ENCODE measurements at regions not wholly inside any gene's neighbourhood (a gene's known extent, or its start where the extent isn't known, plus 50 kb on each side); places are given as distances from the start of the nearest gene placed in this dataset.
"Not testable (repeated sequence)": the region's sequence is repeated elsewhere in the genome, so short reads cannot be mapped to it uniquely, and the experiment has no call there.

DNA sequence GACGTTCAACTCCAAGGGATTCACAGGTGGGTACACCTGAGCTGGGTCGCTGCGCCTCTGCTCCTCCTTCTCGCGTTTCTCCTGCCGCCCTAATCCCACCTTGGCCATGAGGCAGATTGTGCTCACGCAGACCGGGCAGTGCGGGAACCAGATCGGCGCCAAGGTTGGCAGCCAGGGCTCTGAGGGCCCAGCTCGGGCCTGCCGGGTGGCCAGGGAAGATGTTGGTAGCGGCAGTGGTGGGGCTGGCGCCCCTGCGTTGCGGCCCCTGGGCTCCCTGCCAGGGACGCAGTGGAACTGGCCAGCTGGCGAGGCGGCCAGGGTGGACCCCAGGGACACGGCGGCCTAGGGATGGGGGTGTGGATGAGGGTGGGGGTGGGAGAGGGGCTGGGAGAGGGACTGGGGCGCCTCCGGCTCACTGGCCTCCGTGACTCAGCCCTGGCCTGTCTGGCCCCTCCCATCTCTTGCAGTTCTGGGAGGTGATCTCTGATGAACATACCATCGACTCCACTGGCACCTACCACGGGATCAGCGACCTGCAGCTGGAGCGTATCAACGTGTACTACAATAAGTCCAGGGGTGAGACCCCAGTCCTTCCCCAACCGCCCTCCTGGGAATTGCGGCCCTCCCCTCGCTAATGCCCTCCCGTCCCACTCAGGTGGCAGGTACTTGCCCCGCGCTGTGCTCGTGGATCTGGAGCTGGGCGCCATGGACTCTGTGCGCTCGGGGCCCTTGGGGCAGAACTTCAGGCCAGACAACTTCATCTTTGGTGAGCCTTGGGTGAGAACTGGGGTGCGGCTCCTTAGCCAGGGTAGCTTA lies 114.9 kb upstream of the ALG10B start:
- DNase-seq (ENCODE audit: extremely low read depth, insufficient read length), result no peak
- no peak overlapping the region for H3K4me3 ChIP-seq (replicated peaks; ENCODE audit: low read depth, low read length)
- TF ChIP-seq, protein P1, sequence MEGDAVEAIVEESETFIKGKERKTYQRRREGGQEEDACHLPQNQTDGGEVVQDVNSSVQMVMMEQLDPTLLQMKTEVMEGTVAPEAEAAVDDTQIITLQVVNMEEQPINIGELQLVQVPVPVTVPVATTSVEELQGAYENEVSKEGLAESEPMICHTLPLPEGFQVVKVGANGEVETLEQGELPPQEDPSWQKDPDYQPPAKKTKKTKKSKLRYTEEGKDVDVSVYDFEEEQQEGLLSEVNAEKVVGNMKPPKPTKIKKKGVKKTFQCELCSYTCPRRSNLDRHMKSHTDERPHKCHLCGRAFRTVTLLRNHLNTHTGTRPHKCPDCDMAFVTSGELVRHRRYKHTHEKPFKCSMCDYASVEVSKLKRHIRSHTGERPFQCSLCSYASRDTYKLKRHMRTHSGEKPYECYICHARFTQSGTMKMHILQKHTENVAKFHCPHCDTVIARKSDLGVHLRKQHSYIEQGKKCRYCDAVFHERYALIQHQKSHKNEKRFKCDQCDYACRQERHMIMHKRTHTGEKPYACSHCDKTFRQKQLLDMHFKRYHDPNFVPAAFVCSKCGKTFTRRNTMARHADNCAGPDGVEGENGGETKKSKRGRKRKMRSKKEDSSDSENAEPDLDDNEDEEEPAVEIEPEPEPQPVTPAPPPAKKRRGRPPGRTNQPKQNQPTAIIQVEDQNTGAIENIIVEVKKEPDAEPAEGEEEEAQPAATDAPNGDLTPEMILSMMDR (IDR thresholded peaks at IDR 0.05; ENCODE audit: insufficient read depth, low read length, poor library complexity, severe bottlenecking), result no peak
- no peaks in the 10 kb centered on the region for H3K27me3 ChIP-seq (replicated peaks; ENCODE audit: control insufficient read depth, insufficient read depth, low read length)
- no peaks in the 10 kb centered on the region for H3K36me3 ChIP-seq (ENCODE audit: control insufficient read depth, insufficient read depth, low read length)

DNA sequence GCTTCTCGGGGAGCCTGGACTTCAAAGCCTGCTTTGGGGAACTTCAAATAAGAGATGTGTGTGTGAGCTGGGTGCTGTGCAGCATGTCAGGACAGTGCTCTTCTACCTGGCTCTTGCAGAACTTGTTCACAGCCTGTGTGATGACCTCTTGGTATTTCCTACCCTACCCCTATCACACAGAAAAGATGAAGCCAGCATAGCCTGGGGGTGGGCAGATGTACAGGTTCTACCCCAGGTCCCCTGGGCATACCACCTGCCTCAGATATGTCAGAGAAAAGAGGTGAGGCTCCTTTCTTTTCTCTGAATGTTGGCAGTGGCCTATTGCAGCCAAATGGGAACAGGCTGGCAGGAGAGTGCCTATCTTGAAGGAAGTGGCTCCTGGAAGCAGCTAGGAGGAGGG lies 111.7 kb upstream of the ALG10B start:
- Histone ChIP-seq H3K4me3 (replicated peaks; ENCODE audit: low read depth, low read length) (no peak overlapping the region), H3K36me3 (ENCODE audit: control insufficient read depth, insufficient read depth, low read length) (no peaks in the 10 kb centered on the region), H3K27me3 (replicated peaks; ENCODE audit: control insufficient read depth, insufficient read depth, low read length) (no peaks in the 10 kb centered on the region)
- TF ChIP-seq, protein P1 (IDR thresholded peaks at IDR 0.05; ENCODE audit: insufficient read depth, low read length, poor library complexity, severe bottlenecking), result no peak
- DNase-seq (ENCODE audit: extremely low read depth, insufficient read length), result no peak

DNA sequence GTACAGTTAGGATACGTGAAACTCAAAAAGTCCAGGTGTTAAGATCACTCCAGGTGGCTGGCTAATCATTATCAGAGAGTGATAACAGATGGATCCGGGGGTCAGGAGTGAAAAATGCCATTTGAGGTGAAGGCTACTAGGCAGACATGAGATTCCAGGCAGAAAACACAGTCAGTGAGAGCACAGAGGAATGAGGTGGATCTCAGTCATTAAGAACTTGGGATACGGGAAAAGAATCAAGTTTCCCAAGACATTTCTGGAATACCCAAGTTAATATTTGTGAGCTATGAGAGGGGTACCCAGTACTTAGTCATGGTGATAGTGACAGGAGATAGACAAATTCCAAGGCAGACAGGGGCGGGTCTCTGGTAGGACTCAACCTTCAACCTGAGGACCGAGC lies 94.6 kb upstream of the ALG10B start:
- TF ChIP-seq, protein P1 (IDR thresholded peaks at IDR 0.05; ENCODE audit: insufficient read depth, low read length, poor library complexity, severe bottlenecking), result no peak
- H3K36me3 ChIP-seq (ENCODE audit: control insufficient read depth, insufficient read depth, low read length), result no peaks in the 10 kb centered on the region
- no peak for DNase-seq (ENCODE audit: extremely low read depth, insufficient read length)
- H3K4me3 ChIP-seq (replicated peaks; ENCODE audit: low read depth, low read length), result no peak overlapping the region
- no peaks in the 10 kb centered on the region for H3K27me3 ChIP-seq (replicated peaks; ENCODE audit: control insufficient read depth, insufficient read depth, low read length)

DNA sequence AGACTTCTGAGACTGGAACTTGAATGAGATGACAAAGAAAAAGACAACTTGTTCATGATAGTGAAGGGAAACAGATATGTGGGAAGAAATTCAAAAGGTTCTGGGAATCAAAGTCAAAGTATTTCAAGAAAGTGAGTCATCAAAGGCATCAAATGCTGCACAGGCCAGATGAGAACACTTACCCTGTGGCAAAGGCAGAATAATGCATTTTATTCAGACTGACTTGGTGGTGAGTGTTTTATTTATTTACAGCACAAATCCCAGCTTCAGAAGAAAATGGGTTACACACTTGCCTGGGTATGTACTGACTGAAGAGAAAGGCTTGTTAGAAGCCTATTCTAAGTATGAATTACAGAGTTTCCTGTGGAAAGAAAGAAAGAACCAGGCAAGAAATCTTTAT lies 78.2 kb upstream of the ALG10B start:
- H3K27me3 ChIP-seq (replicated peaks; ENCODE audit: control insufficient read depth, insufficient read depth, low read length); DNase-seq (ENCODE audit: extremely low read depth, insufficient read length); H3K4me3 ChIP-seq (replicated peaks; ENCODE audit: low read depth, low read length); H3K36me3 ChIP-seq (ENCODE audit: control insufficient read depth, insufficient read depth, low read length): not testable (repeated sequence)

DNA sequence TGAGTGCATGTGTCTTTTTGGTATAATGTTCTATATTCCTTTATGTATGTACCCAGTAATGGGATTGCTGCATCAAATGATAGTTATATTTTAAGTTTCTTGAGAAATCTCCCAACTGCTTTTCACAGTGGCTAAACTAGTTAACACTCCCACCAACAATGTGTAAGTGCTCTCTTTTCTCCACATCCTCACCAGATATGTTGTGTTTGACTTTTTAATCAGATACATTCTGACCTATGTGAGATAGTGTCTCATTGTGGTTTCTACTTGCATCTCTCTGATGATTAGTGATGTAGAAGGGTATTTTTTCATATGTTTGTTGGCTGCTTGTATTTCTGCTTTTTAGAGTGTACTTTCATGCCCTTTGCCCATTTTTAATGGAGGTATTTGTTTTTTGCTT lies 62.8 kb upstream of the ALG10B start:
- no peak for DNase-seq (ENCODE audit: extremely low read depth, insufficient read length)
- Histone ChIP-seq H3K27me3 (replicated peaks; ENCODE audit: control insufficient read depth, insufficient read depth, low read length) (no peaks in the 10 kb centered on the region), H3K36me3 (ENCODE audit: control insufficient read depth, insufficient read depth, low read length) (no peaks in the 10 kb centered on the region), H3K4me3 (replicated peaks; ENCODE audit: low read depth, low read length) (no peak overlapping the region)
- TF ChIP-seq, protein P1 (IDR thresholded peaks at IDR 0.05; ENCODE audit: insufficient read depth, low read length, poor library complexity, severe bottlenecking), result no peak

DNA sequence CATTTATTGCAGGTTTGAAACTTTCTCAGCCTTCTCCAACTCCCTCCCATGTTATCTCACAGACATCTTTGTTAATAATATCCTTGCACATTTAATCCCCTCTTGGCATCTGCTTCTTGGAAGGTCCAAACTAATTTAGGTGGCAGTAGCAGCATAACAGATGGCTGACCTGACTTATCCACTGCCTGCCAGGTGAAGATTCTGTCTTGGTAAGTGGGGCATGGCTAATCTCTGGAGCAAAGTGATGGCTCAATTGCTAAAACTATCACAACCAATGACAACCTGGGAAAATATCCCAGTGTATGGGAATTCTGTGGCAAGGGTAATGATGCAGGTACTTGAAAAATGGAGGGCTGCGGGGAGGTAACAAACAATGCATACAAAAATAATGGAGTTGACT lies 58.2 kb upstream of the ALG10B start:
- Histone ChIP-seq H3K4me3 (replicated peaks; ENCODE audit: low read depth, low read length) (no peak overlapping the region), H3K36me3 (ENCODE audit: control insufficient read depth, insufficient read depth, low read length) (no peaks in the 10 kb centered on the region), H3K27me3 (replicated peaks; ENCODE audit: control insufficient read depth, insufficient read depth, low read length) (no peaks in the 10 kb centered on the region)
- TF ChIP-seq, protein P1 (IDR thresholded peaks at IDR 0.05; ENCODE audit: insufficient read depth, low read length, poor library complexity, severe bottlenecking), result no peak
- DNase-seq (ENCODE audit: extremely low read depth, insufficient read length), result no peak

Data from GM06990 (cell line).